H1 (cell line): ENCODE measurements at regions not wholly inside any gene's neighbourhood (a gene's known extent, or its start where the extent isn't known, plus 50 kb on each side); places are given as distances from the start of the nearest gene placed in this dataset.

ENCODE experiments used
- CTCF ChIA-PET: fragments of 300-600 bp; sonication (Branson Sonifier 250); formaldehyde crosslinking; loops from one replicate; lab custom pipeline; 2021; ENCODE audit not compliant: partially characterized antibody; lab: Charles Lee
- POLR2A ChIA-PET: fragments of 300-600 bp; sonication (Branson Sonifier 250); formaldehyde crosslinking; loops from one replicate; lab custom pipeline; 2021; ENCODE audit warnings: inconsistent platforms; ENCODE audit not compliant: partially characterized antibody; lab: Charles Lee
- DNase-seq, 2 experiments: peaks; one replicate each; pipeline versions ENCODE4 v3.0.0 to v3.0.0-alpha.2; 2010 to 2022; ENCODE audit warnings: low spot score in 2 of 2, low read depth in 1 of 2, mixed read lengths in 1 of 2
- FAIRE-seq: peaks from 2 replicates; lab custom pipeline; 2011; peaks lifted over from hg19 to GRCh38; lab: Jason Lieb, UNC
- H2AFZ ChIP-seq: 2 replicates; pipeline ENCODE4 v1.8.1; 2012; ENCODE audit warnings: low read length, inconsistent platforms
- H2AK5ac ChIP-seq: 2 replicates; pipeline ENCODE4 v1.6.1; 2013; ENCODE audit warnings: low read depth, low read length
- H2BK120ac ChIP-seq: replicated peaks from 2 replicates; pipeline ENCODE3; 2013; ENCODE audit warnings: low read depth, low read length, inconsistent platforms
- H2BK12ac ChIP-seq: 2 replicates; pipeline ENCODE4 v1.6.1; 2013; ENCODE audit warnings: low read depth, low read length
- H2BK15ac ChIP-seq: 2 replicates; pipeline ENCODE4 v1.6.1; 2013; ENCODE audit warnings: low read length
- H2BK20ac ChIP-seq: 2 replicates; pipeline ENCODE4 v1.6.1; 2013; ENCODE audit warnings: low read length
- H2BK5ac ChIP-seq: 2 replicates; pipeline ENCODE4 v1.6.1; 2013; ENCODE audit warnings: low read depth, low read length
- H3K14ac ChIP-seq: 2 replicates; pipeline ENCODE4 v1.6.1; 2013; ENCODE audit warnings: inconsistent platforms; ENCODE audit not compliant: insufficient read length
- H3K18ac ChIP-seq: 2 replicates; pipeline ENCODE4 v1.6.1; 2013; ENCODE audit warnings: low read length; ENCODE audit errors: extremely low read depth
- H3K23ac ChIP-seq: 2 replicates; pipeline ENCODE4 v1.6.1; 2013; ENCODE audit warnings: inconsistent platforms; ENCODE audit not compliant: insufficient read length
- H3K23me2 ChIP-seq: 2 replicates; pipeline ENCODE4 v1.6.1; 2013; ENCODE audit warnings: low read depth, low read length
- H3K27ac ChIP-seq: 2 replicates; pipeline ENCODE4 v1.6.1; 2011; ENCODE audit warnings: low read depth, low read length, inconsistent platforms
- H3K27me3 ChIP-seq, 4 experiments: replicated peaks in 1 of 4; 1 replicate in 1 of 4; 2 replicates in 3 of 4; pipeline versions ENCODE4 v1.6.1 to v1.8.1; 2011 to 2013; ENCODE audit warnings: low read length in 3 of 4, mild to moderate bottlenecking in 3 of 4, inconsistent platforms in 2 of 4, mixed read lengths in 2 of 4, moderate library complexity in 1 of 4; ENCODE audit not compliant: control insufficient read depth in 3 of 4, insufficient read depth in 3 of 4; ENCODE audit errors: extremely low read depth in 1 of 4
- H3K36me3 ChIP-seq, 4 experiments: 2 replicates each; pipeline versions ENCODE4 v1.6.1 to v1.8.1; 2011 to 2013; ENCODE audit warnings: mild to moderate bottlenecking in 4 of 4, low read length in 3 of 4, moderate library complexity in 2 of 4, control low read depth in 1 of 4, inconsistent platforms in 1 of 4; ENCODE audit not compliant: insufficient read depth in 4 of 4, control insufficient read depth in 2 of 4
- H3K4ac ChIP-seq: replicated peaks from 2 replicates; pipeline ENCODE3; 2013; ENCODE audit warnings: low read length, low read depth, mixed read lengths, inconsistent platforms; ENCODE audit not compliant: insufficient read length
- H3K4me1 ChIP-seq, 4 experiments: replicated peaks in 1 of 4; 1 replicate in 1 of 4; 2 replicates in 3 of 4; pipeline versions ENCODE4 v1.6.1 to v1.8.1; 2011 to 2013; ENCODE audit warnings: low read length in 3 of 4, inconsistent platforms in 2 of 4, mixed read lengths in 1 of 4; ENCODE audit not compliant: insufficient read depth in 4 of 4, control insufficient read depth in 3 of 4
- H3K4me2 ChIP-seq, 2 experiments: 2 replicates each; pipeline versions ENCODE4 v1.6.1 to v1.8.1; 2011 to 2013; ENCODE audit warnings: low read depth in 2 of 2, low read length in 2 of 2, control low read depth in 1 of 2, inconsistent platforms in 1 of 2, mild to moderate bottlenecking in 1 of 2; ENCODE audit not compliant: insufficient read depth in 1 of 2
- H3K4me3 ChIP-seq, 4 experiments: fragments of 200-600, 300-600 bp in 1 of 4; sonication (generic), shearing (Covaris generic), sonication (Bioruptor Twin) in 1 of 4; 2 replicates each; pipeline versions ENCODE4 v1.5.1 to v1.8.1; 2011 to 2016; ENCODE audit warnings: low read length in 4 of 4, low read depth in 3 of 4, control low read depth in 2 of 4, inconsistent platforms in 2 of 4, mild to moderate bottlenecking in 2 of 4, mixed read lengths in 1 of 4, moderate library complexity in 1 of 4; ENCODE audit not compliant: insufficient read depth in 2 of 4; ENCODE audit errors: extremely low read depth in 1 of 4
- H3K56ac ChIP-seq: replicated peaks from 2 replicates; pipeline ENCODE3; 2013; ENCODE audit warnings: low read depth, mild to moderate bottlenecking, mixed read lengths, low read length, inconsistent platforms; ENCODE audit not compliant: insufficient read length
- H3K79me1 ChIP-seq: 2 replicates; pipeline ENCODE4 v1.6.1; 2013; ENCODE audit warnings: low read depth, low read length, control low read depth
- H3K79me2 ChIP-seq, 2 experiments: 2 replicates each; pipeline versions ENCODE4 v1.6.1 to v1.8.1; 2012 to 2013; ENCODE audit warnings: low read length in 2 of 2, mild to moderate bottlenecking in 2 of 2, inconsistent platforms in 1 of 2; ENCODE audit not compliant: insufficient read depth in 2 of 2, control insufficient read depth in 1 of 2
- H3K9ac ChIP-seq, 4 experiments: replicated peaks in 1 of 4; 1 replicate in 1 of 4; 2 replicates in 3 of 4; pipeline versions ENCODE4 v1.6.1 to v1.8.1; 2011 to 2013; ENCODE audit warnings: low read depth in 3 of 4, low read length in 3 of 4, control low read depth in 2 of 4, mild to moderate bottlenecking in 2 of 4, moderate library complexity in 2 of 4, inconsistent platforms in 1 of 4; ENCODE audit errors: extremely low read depth in 1 of 4
- H3K9me3 ChIP-seq, 2 experiments: 2 replicates each; pipeline versions ENCODE4 v1.6.1 to v1.8.1; 2012 to 2013; ENCODE audit warnings: mild to moderate bottlenecking in 2 of 2, moderate library complexity in 2 of 2, control low read depth in 1 of 2, inconsistent platforms in 1 of 2, low read depth in 1 of 2, low read length in 1 of 2, mixed read lengths in 1 of 2; ENCODE audit not compliant: insufficient read depth in 2 of 2
- H4K20me1 ChIP-seq, 2 experiments: replicated peaks in 1 of 2; 2 replicates each; pipeline versions ENCODE3 to v1.8.1; 2011 to 2013; ENCODE audit warnings: inconsistent platforms in 2 of 2, low read length in 2 of 2, mild to moderate bottlenecking in 1 of 2; ENCODE audit not compliant: insufficient read depth in 2 of 2, control insufficient read depth in 1 of 2
- H4K5ac ChIP-seq: 2 replicates; pipeline ENCODE4 v1.6.1; 2013; ENCODE audit warnings: low read length, low read depth, mixed read lengths, inconsistent platforms; ENCODE audit not compliant: insufficient read length
- H4K8ac ChIP-seq: 2 replicates; pipeline ENCODE4 v1.8.0; 2013; ENCODE audit warnings: mild to moderate bottlenecking, moderate library complexity, low read length, inconsistent platforms; ENCODE audit not compliant: insufficient read depth; ENCODE audit errors: extremely low read depth
- H4K91ac ChIP-seq: replicated peaks from 2 replicates; pipeline ENCODE3; 2013; ENCODE audit warnings: low read length, mixed read lengths, inconsistent platforms; ENCODE audit not compliant: insufficient read length
- BCL11A ChIP-seq, 2 experiments: IDR thresholded peaks; one replicate each; pipeline ENCODE4 v1.6.1; 2011; ENCODE audit warnings: low read depth in 2 of 2, low read length in 2 of 2, mild to moderate bottlenecking in 2 of 2
- BRCA1 ChIP-seq: IDR thresholded peaks from 2 replicates; pipeline ENCODE4 v1.6.1; 2012; ENCODE audit warnings: low read depth, low read length, improper control_type of control experiment
- CREB1 ChIP-seq: IDR thresholded peaks from 2 replicates; pipeline ENCODE4 v1.6.1; 2012; ENCODE audit warnings: inconsistent platforms
- GTF2F1 ChIP-seq: IDR thresholded peaks from 2 replicates; pipeline ENCODE4 v1.6.1; 2012; ENCODE audit warnings: low read depth, low read length, improper control_type of control experiment, borderline replicate concordance
- RAD21 ChIP-seq, 2 experiments: IDR thresholded peaks in 1 of 2; conservative IDR thresholded peaks in 1 of 2; 2 replicates each; pipeline ENCODE4 v1.6.1; 2011; ENCODE audit warnings: low read depth in 2 of 2, low read length in 2 of 2, improper control_type of control experiment in 1 of 2, inconsistent platforms in 1 of 2, mild to moderate bottlenecking in 1 of 2, moderate library complexity in 1 of 2
- SP1 ChIP-seq: IDR thresholded peaks from 2 replicates; pipeline ENCODE4 v1.6.1; 2011; ENCODE audit warnings: low read depth, low read length
- SRF ChIP-seq: IDR thresholded peaks from 2 replicates; pipeline ENCODE4 v1.6.1; 2011; ENCODE audit warnings: mild to moderate bottlenecking, low read depth, low read length, moderate library complexity
- TAF1 ChIP-seq: IDR thresholded peaks from 2 replicates; pipeline ENCODE4 v1.6.1; 2011; ENCODE audit warnings: mild to moderate bottlenecking, low read depth, low read length
- WGBS, 2 experiments: shearing (Covaris generic) in 1 of 2; methylation state at CpG; one replicate each; pipeline versions ENCODE4 v1.1.6 to v1.1.7; 2013 to 2015; ENCODE audit warnings: low lambda C conversion rate in 2 of 2, mixed read lengths in 2 of 2, inconsistent platforms in 1 of 2, low coverage in 1 of 2, missing lambda C conversion rate in 1 of 2; ENCODE audit not compliant: insufficient replicate concordance in 2 of 2, insufficient coverage in 1 of 2, insufficient read length in 1 of 2; ENCODE audit errors: extremely low coverage in 1 of 2, missing lambda C conversion rate in 1 of 2; 5-methylcytosine and 5-hydroxymethylcytosine counted together

GRCh38 chr2:136049011-136049742, 63.8 kb upstream of the DARS1 start:
- Histone ChIP-seq H3K9me3 (no peaks in the 10 kb centered on the region), H3K79me2 (no peaks in the 10 kb centered on the region), H2BK120ac (no peak overlapping the region), H4K91ac (no peak overlapping the region), H3K9ac (no peak overlapping the region), H3K36me3 (no peaks in the 10 kb centered on the region), H4K20me1 (no peaks in the 10 kb centered on the region), H3K27me3 (no peaks in the 10 kb centered on the region), H3K23me2 (no peaks in the 10 kb centered on the region), H4K5ac (no peak overlapping the region), H3K4me2 (no peak overlapping the region), H3K14ac (no peak overlapping the region), H2BK5ac (no peak overlapping the region), H3K4ac (no peak overlapping the region), H2BK20ac (no peak overlapping the region), H3K27ac (no peak overlapping the region), H3K79me1 (no peaks in the 10 kb centered on the region), H3K56ac (no peak overlapping the region), H3K4me3 (no peak overlapping the region), H3K4me1 (no peaks in the 10 kb centered on the region), H3K23ac (no peak overlapping the region), H2BK12ac (no peak overlapping the region), H4K8ac (no peak overlapping the region), H2BK15ac (no peak overlapping the region), H2AFZ (no peak overlapping the region), H3K18ac (no peak overlapping the region), H2AK5ac (no peak overlapping the region)
- no peak for TF ChIP-seq TAF1
- TF ChIP-seq SRF = no peak
- TF ChIP-seq BRCA1 = no peak
- no peak for TF ChIP-seq CREB1
- TF ChIP-seq BCL11A (IDR thresholded peaks at IDR 0.05; ENCODE audit: low read depth in 2 of 2, low read length in 2 of 2) = no peak
- TF ChIP-seq GTF2F1 = no peak
- TF ChIP-seq RAD21 (IDR thresholded peaks at IDR 0.05 in 1 of 2, conservative IDR thresholded peaks at IDR 0.05 in 1 of 2; ENCODE audit: low read depth in 2 of 2, low read length in 2 of 2) = no peak
- TF ChIP-seq SP1 = no peak
- WGBS, 2 experiments = 55% methylated on average over 3 of the region's 3 CpGs; no CpG with 5 or more reads in 1 of the 2 experiments
- FAIRE-seq (no peak), DNase-seq (no peak)
- CTCF ChIA-PET = interaction anchor here (1.5 to 2.0 kb wide), 2 partner anchors 52 to 332 kb away, joined by 3 to 8 read pairs; no protein-coding TSS in a partner anchor
- POLR2A ChIA-PET = interaction anchor here (1.5 kb wide), 1 partner anchor 23 kb away, joined by 3 read pairs; no protein-coding TSS in a partner anchor
